Activated CD4-positive, alpha-beta memory T cell treated with anti-CD3 and anti-CD28 coated beads, Interleukin-2, amount 10 ng/mL, durations not matched to agents 7 days and 5 days (primary cell): ENCODE measurements at regions not wholly inside any gene's neighbourhood (a gene's known extent, or its start where the extent isn't known, plus 50 kb on each side); places are given as distances from the start of the nearest gene placed in this dataset.

ENCODE experiments used
- CTCF ChIA-PET: fragments of 350-600 bp; sonication (Branson Sonifier 250); formaldehyde crosslinking; loops from one replicate; lab custom pipeline; 2021; ENCODE audit warnings: antibody characterized with exemption, inconsistent platforms; lab: Charles Lee
- POLR2A ChIA-PET: fragments of 350-600 bp; sonication (Branson Sonifier 250); formaldehyde crosslinking; loops from one replicate; lab custom pipeline; 2021; ENCODE audit warnings: antibody characterized with exemption; lab: Charles Lee
- DNase-seq: peaks from one replicate; pipeline ENCODE4 v3.0.0-alpha.2; 2020
- H3K27ac Mint-ChIP-seq: one replicate; pipeline ENCODE4 v1.8.0; 2021; ENCODE audit warnings: mild to moderate bottlenecking, mixed read lengths
- H3K27me3 Mint-ChIP-seq: one replicate; pipeline ENCODE4 v1.8.0; 2021; ENCODE audit warnings: mixed read lengths
- H3K36me3 Mint-ChIP-seq: one replicate; pipeline ENCODE4 v1.8.0; 2021; ENCODE audit warnings: low read depth, mixed read lengths
- H3K4me1 Mint-ChIP-seq: one replicate; pipeline ENCODE4 v1.8.0; 2021; ENCODE audit warnings: mixed read lengths
- H3K4me3 Mint-ChIP-seq: one replicate; pipeline ENCODE4 v1.8.0; 2021; ENCODE audit warnings: mild to moderate bottlenecking, mixed read lengths
- H3K9me3 Mint-ChIP-seq: one replicate; pipeline ENCODE4 v1.8.0; 2021; ENCODE audit warnings: mixed read lengths

DNA sequence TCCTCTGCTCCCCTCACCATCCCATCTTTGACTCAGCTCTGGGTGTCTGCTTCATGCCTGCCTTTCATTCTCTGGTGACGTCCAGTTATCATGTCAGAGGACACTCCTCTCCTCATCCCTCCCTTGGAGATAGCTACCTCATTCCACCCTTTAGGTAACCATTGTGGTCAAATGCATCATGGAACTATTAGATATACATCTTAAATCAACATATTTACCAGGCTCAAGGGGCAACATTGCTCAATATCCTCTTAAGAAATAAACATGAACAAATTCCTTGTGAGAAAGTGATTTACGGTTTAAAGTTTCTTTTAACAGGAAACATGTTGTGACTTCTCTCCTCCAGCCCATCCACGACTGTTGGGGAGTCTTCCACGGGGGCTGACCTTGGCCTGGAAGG lies 511.6 kb upstream of the IGFBP3 start:
- Mint-ChIP-seq H3K27me3 (no peaks in the 10 kb centered on the region), H3K36me3 (no peaks in the 10 kb centered on the region), H3K4me1 (no peaks in the 10 kb centered on the region), H3K9me3 (peaks cover 2% of the 10 kb centered on the region), H3K4me3 (no peak overlapping the region), H3K27ac (no peak overlapping the region)
- ChIA-PET CTCF (no interaction called here), POLR2A (no interaction called here)
- DNase-seq, result no peak

- Mint-ChIP-seq H3K27me3 (no peaks in the 10 kb centered on the region), H3K9me3 (peaks cover 4% of the 10 kb centered on the region), H3K4me3 (no peak overlapping the region), H3K36me3 (no peaks in the 10 kb centered on the region), H3K27ac (no peak overlapping the region), H3K4me1 (no peaks in the 10 kb centered on the region)
- ChIA-PET CTCF (no interaction called here), POLR2A (no interaction called here)
- no peak for DNase-seq
Measured at GRCh38 chr7:46428295-46428694, 507.2 kb upstream of the IGFBP3 start.

DNA sequence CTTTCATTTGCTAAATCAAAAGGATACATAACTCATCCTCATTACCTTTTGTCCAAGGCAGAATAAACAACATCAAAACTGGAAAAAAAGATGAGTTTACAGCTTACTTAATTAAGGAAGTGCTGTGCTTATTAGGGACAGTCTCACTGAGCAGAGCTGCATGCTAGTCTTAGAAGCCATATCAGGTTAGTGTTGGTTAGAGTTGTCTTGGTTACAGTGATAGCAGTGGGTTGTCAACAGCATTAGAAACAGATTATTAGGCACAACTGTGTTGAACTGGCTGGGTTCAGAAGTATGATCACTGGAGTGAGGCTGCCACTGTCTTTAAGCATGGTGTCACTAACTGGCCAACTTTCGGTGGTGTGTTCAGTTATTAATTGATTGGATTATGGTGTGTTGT lies 503.9 kb upstream of the IGFBP3 start:
- POLR2A ChIA-PET, result no interaction called here
- Mint-ChIP-seq H3K4me1 (no peaks in the 10 kb centered on the region), H3K9me3 (peaks cover 2% of the 10 kb centered on the region), H3K27ac (no peak overlapping the region), H3K4me3 (no peak overlapping the region), H3K27me3 (no peaks in the 10 kb centered on the region), H3K36me3 (no peaks in the 10 kb centered on the region)
- no peak for DNase-seq
- CTCF ChIA-PET, result no interaction called here

DNA sequence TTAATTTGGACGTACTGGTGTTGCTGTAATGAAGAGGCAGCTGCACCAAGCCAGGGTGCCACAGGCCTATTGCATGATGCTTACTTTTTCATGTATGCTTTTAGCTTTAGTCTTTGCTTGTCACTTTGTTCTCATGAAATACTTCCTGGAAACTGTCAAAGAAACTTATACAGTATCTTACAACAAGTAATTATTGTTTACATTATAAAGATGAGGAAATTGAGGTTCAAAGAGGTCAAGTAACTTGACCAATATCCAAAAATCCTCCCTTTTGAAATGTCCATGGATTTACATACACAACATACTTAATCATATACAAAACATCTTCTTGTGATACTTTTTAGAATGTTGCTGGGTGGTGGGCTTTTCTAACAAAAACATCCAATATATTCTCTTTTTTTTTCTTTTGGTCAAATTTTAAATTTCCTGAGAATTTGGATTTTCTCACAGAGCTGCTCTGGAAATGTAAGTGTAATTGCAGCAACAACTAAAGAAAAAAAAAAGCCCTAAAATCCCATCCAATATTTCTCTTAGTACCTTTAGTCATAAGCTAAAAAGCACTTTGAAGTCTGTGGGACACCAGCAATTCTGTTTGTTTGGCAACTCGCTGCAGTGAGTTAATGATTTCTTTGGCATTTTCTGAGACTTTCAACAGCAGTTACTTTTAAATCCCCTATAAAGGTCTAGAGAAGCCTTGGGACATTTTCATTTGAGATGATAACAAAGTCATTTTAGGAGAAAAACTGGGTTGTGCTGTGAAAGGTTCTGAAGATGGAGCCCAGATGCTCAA lies 500.6 kb upstream of the IGFBP3 start:
- CTCF ChIA-PET, result no interaction called here
- POLR2A ChIA-PET, result no interaction called here

GRCh38 chr7:46414946-46415345 lies 493.9 kb upstream of the IGFBP3 start:
- no peak overlapping the region for H3K4me3 Mint-ChIP-seq
- H3K36me3 Mint-ChIP-seq, result no peaks in the 10 kb centered on the region
- peaks cover 2% of the 10 kb centered on the region for H3K9me3 Mint-ChIP-seq
- no peak overlapping the region for H3K27ac Mint-ChIP-seq
- DNase-seq, result no peak
- POLR2A ChIA-PET, result no interaction called here
- H3K27me3 Mint-ChIP-seq, result no peaks in the 10 kb centered on the region
- H3K4me1 Mint-ChIP-seq, result no peaks in the 10 kb centered on the region
- CTCF ChIA-PET, result no interaction called here

More for the DNA sequence above, 500.6 kb upstream of the IGFBP3 start:
- Mint-ChIP-seq H3K4me1 (no peaks in the 10 kb centered on the region), H3K4me3 (no peak overlapping the region), H3K36me3 (no peaks in the 10 kb centered on the region), H3K9me3 (peaks cover 2% of the 10 kb centered on the region), H3K27me3 (no peaks in the 10 kb centered on the region), H3K27ac (no peak overlapping the region)
- DNase-seq, result no peak

- H3K36me3 Mint-ChIP-seq, result no peaks in the 10 kb centered on the region
- DNase-seq, result no peak
- H3K27ac Mint-ChIP-seq, result no peak overlapping the region
- no peaks in the 10 kb centered on the region for H3K27me3 Mint-ChIP-seq
- H3K4me1 Mint-ChIP-seq, result no peaks in the 10 kb centered on the region
- H3K9me3 Mint-ChIP-seq, result peaks cover 2% of the 10 kb centered on the region
- ChIA-PET CTCF (no interaction called here), POLR2A (no interaction called here)
- no peak overlapping the region for H3K4me3 Mint-ChIP-seq
Measured at GRCh38 chr7:46411236-46411635, 490.2 kb upstream of the IGFBP3 start.

- no peak for DNase-seq
- H3K9me3 Mint-ChIP-seq, result peaks cover 3% of the 10 kb centered on the region
- H3K27me3 Mint-ChIP-seq, result no peaks in the 10 kb centered on the region
- H3K4me3 Mint-ChIP-seq, result no peak overlapping the region
- CTCF ChIA-PET, result no interaction called here
- POLR2A ChIA-PET, result no interaction called here
- no peaks in the 10 kb centered on the region for H3K4me1 Mint-ChIP-seq
- H3K36me3 Mint-ChIP-seq, result no peaks in the 10 kb centered on the region
- H3K27ac Mint-ChIP-seq, result no peak overlapping the region
Measured at GRCh38 chr7:46407125-46407524, 486.1 kb upstream of the IGFBP3 start.

DNA sequence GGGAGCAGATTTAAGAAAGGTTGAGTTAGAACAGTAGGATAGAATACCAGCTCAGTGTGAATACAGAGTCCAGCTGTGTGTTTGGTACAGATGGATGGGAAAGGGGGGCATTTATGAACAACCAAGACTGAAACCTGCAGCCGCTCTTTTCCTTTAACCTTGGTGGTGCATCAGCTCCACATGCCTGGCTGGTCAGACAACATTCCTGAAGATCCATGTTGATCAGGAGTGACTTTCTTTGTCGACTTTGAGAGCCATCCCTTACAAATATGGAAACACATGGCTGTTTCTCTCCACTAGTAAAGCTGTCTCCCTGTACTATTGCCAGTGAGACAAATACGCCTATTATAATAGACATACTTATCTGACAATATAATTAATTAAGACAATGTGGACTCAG lies 476.5 kb upstream of the IGFBP3 start:
- H3K9me3 Mint-ChIP-seq, result no peaks in the 10 kb centered on the region
- no peak for DNase-seq
- no peaks in the 10 kb centered on the region for H3K4me1 Mint-ChIP-seq
- no peak overlapping the region for H3K27ac Mint-ChIP-seq
- H3K36me3 Mint-ChIP-seq, result no peaks in the 10 kb centered on the region
- no peaks in the 10 kb centered on the region for H3K27me3 Mint-ChIP-seq
- H3K4me3 Mint-ChIP-seq, result no peak overlapping the region
- POLR2A ChIA-PET, result no interaction called here
- CTCF ChIA-PET, result no interaction called here

GRCh38 chr7:46396481-46396880 lies 475.4 kb upstream of the IGFBP3 start:
- no peaks in the 10 kb centered on the region for H3K27me3 Mint-ChIP-seq
- DNase-seq, result no peak
- POLR2A ChIA-PET, result no interaction called here
- H3K9me3 Mint-ChIP-seq, result no peaks in the 10 kb centered on the region
- H3K4me1 Mint-ChIP-seq, result no peaks in the 10 kb centered on the region
- H3K4me3 Mint-ChIP-seq, result no peak overlapping the region
- H3K36me3 Mint-ChIP-seq, result no peaks in the 10 kb centered on the region
- CTCF ChIA-PET, result no interaction called here
- H3K27ac Mint-ChIP-seq, result no peak overlapping the region

DNA sequence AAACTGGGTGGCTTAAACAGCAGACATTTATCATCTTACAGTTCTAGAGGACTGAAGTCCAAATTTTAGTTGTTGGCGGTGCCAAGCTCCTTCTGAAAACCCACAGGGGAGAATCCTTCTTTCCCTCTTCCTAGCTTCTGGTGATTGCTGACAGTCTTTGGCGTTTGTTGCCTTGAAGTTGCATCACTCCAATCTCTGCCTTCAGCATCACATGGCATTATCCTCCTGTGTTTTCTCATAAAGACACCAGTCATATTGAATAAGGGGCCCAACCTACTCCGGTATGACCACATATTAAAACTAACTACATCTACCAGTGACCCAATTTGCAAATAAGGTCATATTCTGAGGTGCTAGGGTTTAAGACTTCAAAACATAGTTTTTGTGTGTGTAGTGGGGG lies 472.1 kb upstream of the IGFBP3 start:
- no peak for DNase-seq
- H3K27me3 Mint-ChIP-seq, result no peaks in the 10 kb centered on the region
- no peaks in the 10 kb centered on the region for H3K4me1 Mint-ChIP-seq
- CTCF ChIA-PET, result no interaction called here
- H3K4me3 Mint-ChIP-seq, result no peak overlapping the region
- POLR2A ChIA-PET, result interaction anchor here (0.9 kb wide), 1 partner anchor 13 kb away, joined by 3 read pairs; no protein-coding TSS in a partner anchor
- no peak overlapping the region for H3K27ac Mint-ChIP-seq
- no peaks in the 10 kb centered on the region for H3K36me3 Mint-ChIP-seq
- H3K9me3 Mint-ChIP-seq, result peaks cover 6% of the 10 kb centered on the region

DNA sequence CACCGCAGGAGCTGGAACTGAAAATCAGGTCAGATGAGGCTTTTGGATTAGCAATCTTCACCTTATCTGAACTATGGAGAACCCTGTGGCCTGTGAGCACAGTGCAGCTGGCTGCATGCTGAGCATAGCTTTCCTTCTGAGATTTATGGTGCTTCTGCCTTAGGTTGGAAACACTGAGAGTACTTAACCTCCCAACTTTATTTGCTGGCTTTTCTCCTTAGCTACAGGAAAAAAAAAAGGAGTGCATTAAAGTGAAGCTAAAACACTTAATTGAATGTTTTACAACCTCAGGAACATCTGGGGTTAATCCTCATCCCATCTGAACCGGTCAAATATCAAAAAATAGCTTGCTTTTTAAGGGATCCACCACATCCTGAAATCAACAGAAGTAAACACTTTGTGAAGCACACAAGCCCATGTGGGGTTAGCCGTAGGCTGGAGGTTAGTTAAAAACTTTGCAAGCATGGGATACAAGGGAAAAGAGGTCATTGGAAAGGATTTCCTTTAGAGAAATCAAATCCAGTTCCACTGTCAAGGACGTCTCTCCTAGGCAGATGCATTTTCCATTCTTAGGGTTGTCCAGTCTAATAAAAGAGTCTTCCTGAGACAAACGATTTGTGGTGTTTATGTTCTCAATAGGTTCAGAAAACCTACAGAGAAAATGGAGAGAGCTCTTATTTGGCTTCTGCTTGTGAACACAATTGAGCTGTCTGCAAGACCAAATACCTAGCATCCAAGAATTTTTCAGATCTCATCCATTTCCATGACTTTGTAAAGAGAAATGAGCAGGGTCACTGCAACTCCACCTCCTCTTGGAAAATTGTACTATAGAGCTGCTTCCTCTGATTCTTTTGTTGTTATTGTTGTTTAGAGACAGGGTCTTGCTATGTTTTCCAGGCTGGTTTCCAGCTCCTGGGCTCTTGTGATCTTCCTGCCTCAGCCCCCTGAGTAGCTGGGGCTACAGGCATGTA lies 470.4 kb upstream of the IGFBP3 start:
- H3K27me3 Mint-ChIP-seq, result no peaks in the 10 kb centered on the region
- ChIA-PET CTCF (no interaction called here), POLR2A (no interaction called here)
- no peak overlapping the region for H3K4me3 Mint-ChIP-seq
- no peak for DNase-seq
- H3K9me3 Mint-ChIP-seq, result peaks cover 6% of the 10 kb centered on the region
- H3K27ac Mint-ChIP-seq, result no peak overlapping the region
- no peaks in the 10 kb centered on the region for H3K4me1 Mint-ChIP-seq
- no peaks in the 10 kb centered on the region for H3K36me3 Mint-ChIP-seq

DNA sequence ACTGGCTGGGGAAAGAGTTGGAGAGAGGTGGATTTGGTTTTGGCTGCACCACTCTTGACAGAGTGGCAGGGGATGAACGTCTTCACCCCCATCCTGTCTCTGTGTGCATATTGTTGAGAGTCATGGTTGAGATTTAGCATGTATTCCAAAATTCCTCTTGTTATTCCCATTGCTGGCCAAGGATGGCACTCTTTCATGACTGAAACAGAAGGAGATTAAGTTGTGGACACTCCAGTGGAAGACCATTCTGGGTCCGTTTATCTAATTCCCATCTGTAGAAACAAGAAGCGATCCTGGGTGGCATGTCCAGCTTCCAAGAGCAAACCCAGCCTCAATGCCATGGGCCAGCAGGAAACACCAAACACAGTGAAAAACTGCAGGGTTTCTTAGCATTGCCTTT lies 469.0 kb upstream of the IGFBP3 start:
- Mint-ChIP-seq H3K4me1 (no peaks in the 10 kb centered on the region), H3K9me3 (peaks cover 6% of the 10 kb centered on the region), H3K27ac (no peak overlapping the region), H3K27me3 (no peaks in the 10 kb centered on the region), H3K4me3 (no peak overlapping the region), H3K36me3 (no peaks in the 10 kb centered on the region)
- ChIA-PET CTCF (no interaction called here), POLR2A (no interaction called here)
- no peak for DNase-seq

DNA sequence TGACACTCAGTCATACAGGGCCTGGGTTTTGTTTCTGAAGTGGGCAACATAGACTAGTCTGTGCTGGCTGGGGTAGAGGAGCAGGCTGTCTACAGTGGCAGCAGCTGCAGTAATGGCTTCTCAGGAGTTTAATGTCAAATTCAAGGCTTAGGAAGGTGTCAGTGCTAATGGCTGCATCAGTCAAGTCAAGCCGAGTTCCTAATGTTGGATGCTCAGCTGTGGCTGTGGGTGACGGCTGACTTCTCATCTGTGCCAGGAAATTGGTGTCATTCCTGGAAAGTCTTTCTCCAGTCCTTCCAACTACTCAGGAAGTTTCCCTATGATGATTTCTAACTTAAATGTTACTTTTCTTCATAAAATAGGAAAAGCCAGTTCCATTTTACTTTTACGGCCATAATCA lies 468.1 kb upstream of the IGFBP3 start:
- Mint-ChIP-seq H3K36me3 (no peaks in the 10 kb centered on the region), H3K27ac (no peak overlapping the region), H3K4me1 (no peaks in the 10 kb centered on the region), H3K9me3 (peaks cover 6% of the 10 kb centered on the region), H3K27me3 (no peaks in the 10 kb centered on the region), H3K4me3 (no peak overlapping the region)
- ChIA-PET CTCF (no interaction called here), POLR2A (no interaction called here)
- no peak for DNase-seq
